SK-N-SH (cell line): ENCODE measurements at regions not wholly inside any gene's neighbourhood (a gene's known extent, or its start where the extent isn't known, plus 50 kb on each side); places are given as distances from the start of the nearest gene placed in this dataset.

Source experiments
- CTCF ChIA-PET: fragments of 300-600, 350-600 bp; formaldehyde crosslinking; extraction: SDS; loops from one replicate; lab custom pipeline; 2021; lab: Yijun Ruan, JAX
- POLR2A ChIA-PET: fragments of 350-600 bp; sonication (Branson Sonifier 250); formaldehyde crosslinking; extraction: SDS; loops from one replicate; lab custom pipeline; 2020; ENCODE audit warnings: antibody characterized with exemption, inconsistent platforms; lab: Yijun Ruan, JAX
- DNase-seq: peaks from one replicate; pipeline ENCODE4 v3.0.0; 2012
- H2AFZ ChIP-seq: fragments of 200-600 bp; sonication (generic); 2 replicates; pipeline ENCODE4 v1.8.1; 2016; ENCODE audit warnings: antibody characterized with exemption, mild to moderate bottlenecking, low read depth
- H3F3A ChIP-seq: fragments of 200-600 bp; sonication (generic); replicated peaks from 2 replicates; pipeline ENCODE3; 2016; ENCODE audit warnings: antibody characterized with exemption, mild to moderate bottlenecking; ENCODE audit not compliant: insufficient read depth
- H3K27ac ChIP-seq, 2 experiments: fragments of 200-500 bp in 1 of 2; fragments of 200-600 bp in 1 of 2; sonication (Bioruptor generic) in 1 of 2; sonication (generic), shearing (Covaris generic) in 1 of 2; 2 replicates each; pipeline versions ENCODE4 v1.5.1 to v1.6.1; 2014 to 2016; ENCODE audit warnings: low read depth in 2 of 2, inconsistent platforms in 1 of 2, low read length in 1 of 2, mild to moderate bottlenecking in 1 of 2, mixed read lengths in 1 of 2
- H3K27me3 ChIP-seq: fragments of 200-600 bp; sonication (generic), shearing (Covaris generic); 2 replicates; pipeline ENCODE4 v1.6.1; 2016; ENCODE audit warnings: mixed run types; ENCODE audit not compliant: insufficient read depth
- H3K36me3 ChIP-seq, 2 experiments: fragments of 200-500 bp in 1 of 2; fragments of 200-600 bp in 1 of 2; sonication (Bioruptor generic) in 1 of 2; sonication (generic) in 1 of 2; replicated peaks in 1 of 2; 2 replicates each; pipeline versions ENCODE3 to v1.5.1; 2014 to 2016; ENCODE audit warnings: low read length in 1 of 2, mild to moderate bottlenecking in 1 of 2; ENCODE audit not compliant: insufficient read depth in 2 of 2, control insufficient read depth in 1 of 2
- H3K4me1 ChIP-seq, 2 experiments: fragments of 200-500 bp in 1 of 2; fragments of 200-600 bp in 1 of 2; sonication (Bioruptor generic) in 1 of 2; sonication (generic), shearing (Covaris generic) in 1 of 2; 2 replicates each; pipeline versions ENCODE4 v1.5.1 to v1.6.1; 2014 to 2016; ENCODE audit warnings: low read depth in 1 of 2, low read length in 1 of 2, mixed run types in 1 of 2; ENCODE audit not compliant: insufficient read depth in 2 of 2, control insufficient read depth in 1 of 2
- H3K4me2 ChIP-seq: fragments of 200-600 bp; sonication (generic), shearing (Covaris generic); 2 replicates; pipeline ENCODE4 v1.6.1; 2017; ENCODE audit warnings: mixed run types
- H3K4me3 ChIP-seq, 2 experiments: fragments of 200-500 bp in 1 of 2; fragments of 200-600 bp in 1 of 2; sonication (Bioruptor generic) in 1 of 2; sonication (generic), shearing (Covaris generic) in 1 of 2; 2 replicates each; pipeline versions ENCODE4 v1.5.1 to v1.8.1; 2014 to 2016; ENCODE audit warnings: low read depth in 2 of 2, inconsistent platforms in 1 of 2, low read length in 1 of 2, mild to moderate bottlenecking in 1 of 2, mixed read lengths in 1 of 2, moderate library complexity in 1 of 2
- H3K79me2 ChIP-seq: fragments of 200-600 bp; sonication (generic); 2 replicates; pipeline ENCODE4 v1.8.1; 2017; ENCODE audit warnings: mild to moderate bottlenecking; ENCODE audit not compliant: insufficient read depth
- H3K9ac ChIP-seq: fragments of 200-600 bp; sonication (generic); 2 replicates; pipeline ENCODE4 v1.6.1; 2017; ENCODE audit warnings: mixed run types
- H3K9me2 ChIP-seq: fragments of 200-600 bp; sonication (generic); 2 replicates; pipeline ENCODE4 v1.6.1; 2017; ENCODE audit warnings: mixed run types
- H3K9me3 ChIP-seq: fragments of 200-600 bp; sonication (generic); 2 replicates; pipeline ENCODE4 v1.6.1; 2017; ENCODE audit warnings: mixed run types, mild to moderate bottlenecking, moderate library complexity
- H4K20me1 ChIP-seq: fragments of 200-600 bp; sonication (generic); 2 replicates; pipeline ENCODE4 v1.6.1; 2017; ENCODE audit warnings: mild to moderate bottlenecking, mixed run types; ENCODE audit not compliant: insufficient read depth
- CTCF ChIP-seq: fragments of 200-600 bp; sonication (generic); IDR thresholded peaks from 2 replicates; pipeline ENCODE4 v1.6.1; 2017; ENCODE audit warnings: antibody characterized with exemption, mild to moderate bottlenecking, moderate library complexity
- FOSL2 ChIP-seq: IDR thresholded peaks from 2 replicates; pipeline ENCODE4 v1.4.0; 2012; ENCODE audit warnings: low read depth, mild to moderate bottlenecking, moderate library complexity, borderline replicate concordance
- FOXM1 ChIP-seq: IDR thresholded peaks from 2 replicates; pipeline ENCODE4 v1.4.0; 2012; ENCODE audit warnings: low read depth, mild to moderate bottlenecking
- GATA2 ChIP-seq: sonication (generic); formaldehyde crosslinking; IDR thresholded peaks from 2 replicates; pipeline ENCODE4 v1.5.0; 2020; ENCODE audit warnings: mild to moderate bottlenecking, missing genetic modification reagents
- IRF3 ChIP-seq: fragments of 150-350 bp; IDR thresholded peaks from 2 replicates; pipeline ENCODE4 v1.6.1; 2016; ENCODE audit warnings: mild to moderate bottlenecking, low read depth, low read length
- JUND ChIP-seq: IDR thresholded peaks from 2 replicates; pipeline ENCODE4 v1.4.0; 2012
- MAX ChIP-seq: IDR thresholded peaks from 2 replicates; pipeline ENCODE4 v1.4.0; 2012; ENCODE audit warnings: low read depth
- MEF2A ChIP-seq: IDR thresholded peaks from 2 replicates; pipeline ENCODE4 v1.4.0; 2012; ENCODE audit warnings: low read depth, borderline replicate concordance
- MXI1 ChIP-seq: IDR thresholded peaks from 2 replicates; pipeline ENCODE4 v1.6.1; 2012; ENCODE audit warnings: mild to moderate bottlenecking, low read depth, low read length, improper control_type of control experiment
- NFIC ChIP-seq: IDR thresholded peaks from 2 replicates; pipeline ENCODE4 v1.4.0; 2012; ENCODE audit warnings: borderline replicate concordance
- NRF1 ChIP-seq: IDR thresholded peaks from 2 replicates; pipeline ENCODE4 v1.6.1; 2012; ENCODE audit warnings: low read depth, mild to moderate bottlenecking, low read length
- POLR2AphosphoS5 ChIP-seq: IDR thresholded peaks from 2 replicates; pipeline ENCODE4 v1.6.1; 2012; ENCODE audit warnings: low read depth, low read length
- REST ChIP-seq: IDR thresholded peaks from 2 replicates; pipeline ENCODE4 v1.6.1; 2012; ENCODE audit warnings: mild to moderate bottlenecking, low read depth, low read length, moderate library complexity
- RFX5 ChIP-seq: IDR thresholded peaks from 2 replicates; pipeline ENCODE4 v1.6.1; 2012; ENCODE audit warnings: mild to moderate bottlenecking, improper control_type of control experiment, low read length
- RXRA ChIP-seq: IDR thresholded peaks from 2 replicates; pipeline ENCODE4 v1.4.0; 2012; ENCODE audit warnings: low read depth, mild to moderate bottlenecking, borderline replicate concordance
- USF2 ChIP-seq: fragments of 150-350 bp; IDR thresholded peaks from 2 replicates; pipeline ENCODE4 v1.6.1; 2017; ENCODE audit warnings: antibody characterized with exemption, low read length, low read depth, borderline replicate concordance
- YY1 ChIP-seq: IDR thresholded peaks from 2 replicates; pipeline ENCODE4 v1.4.0; 2012; ENCODE audit warnings: low read depth, mild to moderate bottlenecking
- ZBTB33 ChIP-seq: IDR thresholded peaks from 2 replicates; pipeline ENCODE4 v1.4.0; 2012; ENCODE audit warnings: low read depth, borderline replicate concordance
- WGBS: methylation state at CpG from one replicate; pipeline ENCODE4 v1.1.6; 2017; ENCODE audit warnings: low lambda C conversion rate; 5-methylcytosine and 5-hydroxymethylcytosine counted together

GRCh38 chr7:21317966-21318915 lies 109.6 kb upstream of the SP4 start:
- TF ChIP-seq FOXM1 (no peak), RFX5 (no peak), JUND (no peak), CTCF (no peak), ZBTB33 (no peak), POLR2AphosphoS5 (no peak), YY1 (no peak), REST (no peak), MXI1 (no peak), MAX (no peak), MEF2A (no peak), RXRA (no peak), IRF3 (no peak), GATA2 (CRISPR knock-in tag) (no peak), FOSL2 (no peak), NFIC (no peak), NRF1 (no peak), USF2 (no peak)
- TF ChIP-seq, all 33 proteins: peak for 0
- Histone ChIP-seq H3K4me2 (no peak overlapping the region), H2AFZ (peak overlapping the region; percentile 12; the same call in 1 of the 2 replicates), H3F3A (no peaks in the 10 kb centered on the region), H3K27me3 (no peaks in the 10 kb centered on the region), H3K36me3 (no peaks in the 10 kb centered on the region), H3K4me3 (no peak overlapping the region), H3K9ac (no peak overlapping the region), H3K9me2 (no peaks in the 10 kb centered on the region; the same call in 1 of the 2 replicates), H3K79me2 (no peaks in the 10 kb centered on the region), H3K4me1 (no peaks in the 10 kb centered on the region), H3K9me3 (no peaks in the 10 kb centered on the region; the same call in 1 of the 2 replicates), H4K20me1 (no peaks in the 10 kb centered on the region), H3K27ac (no peak overlapping the region)
- CTCF ChIA-PET: interaction anchor here (1.3 kb wide), 1 partner anchor 12 kb away, joined by 3 read pairs; no protein-coding TSS in a partner anchor
- no peak for DNase-seq
- POLR2A ChIA-PET: no interaction called here
- 7% methylated on average over 6 of the region's 6 CpGs for WGBS
